Adrenal gland (tissue), 9 donors: ENCODE measurements at regions not wholly inside any gene's neighbourhood (a gene's known extent, or its start where the extent isn't known, plus 50 kb on each side); places are given as distances from the start of the nearest gene placed in this dataset.

Experiments
- DNase-seq, 7 donors: peaks; one replicate each; pipeline ENCODE4 v3.0.0-alpha.2; 2019 to 2020
- H3K27ac ChIP-seq, 5 donors: fragments of 200-600 bp; sonication (generic) in 4 of 5; 1 replicate in 3 of 5; 2 replicates in 2 of 5; pipeline versions ENCODE4 v1.5.1 to v1.8.0; 2016 to 2020; ENCODE audit warnings: mild to moderate bottlenecking in 1 of 5
- H3K27me3 ChIP-seq: fragments of 200-600 bp; 2 replicates; pipeline ENCODE4 v1.8.0; 2021
- H3K36me3 ChIP-seq, 2 donors: fragments of 200-600 bp; replicated peaks in 1 of 2; 1 replicate in 1 of 2; 2 replicates in 1 of 2; pipeline versions ENCODE4 v1.5.1 to v1.8.0; 2018 to 2022
- H3K4me1 ChIP-seq, 2 donors: fragments of 200-600 bp; replicated peaks in 1 of 2; 1 replicate in 1 of 2; 2 replicates in 1 of 2; pipeline versions ENCODE4 v1.5.1 to v1.8.0; 2018 to 2021
- H3K4me3 ChIP-seq, 4 donors: fragments of 200-600 bp; sonication (generic) in 3 of 4; one replicate each; pipeline ENCODE4 v1.5.1; 2016 to 2018
- H3K9me3 ChIP-seq, 3 donors: fragments of 200-600 bp; sonication (generic) in 1 of 3; replicated peaks in 1 of 3; 1 replicate in 2 of 3; 2 replicates in 1 of 3; pipeline versions ENCODE4 v1.5.1 to v1.8.0; 2016 to 2021
- POLR2A ChIP-seq, 2 donors: fragments of 450-650 bp; IDR thresholded peaks; one replicate each; pipeline ENCODE4 v1.6.1; 2017; ENCODE audit warnings: antibody characterized with exemption in 2 of 2, mild to moderate bottlenecking in 2 of 2, moderate library complexity in 1 of 2
- WGBS, 4 donors: extraction: QIAGEN DNeasy Blood & Tissue Kit in 2 of 4; methylation state at CpG; one replicate each; pipeline versions ENCODE4 v1.1.5 to v1.1.7; 2013 to 2017; 5-methylcytosine and 5-hydroxymethylcytosine counted together
- intact Hi-C, 2 donors: fragments of 100-400 bp; cut with DNase I; formaldehyde crosslinking; loops; one replicate each; pipeline versions ENCODE4 v1.14.1 to v1.15.0; 2022 to 2023
- TF ChIP-seq, protein P1 (sequence below), 6 experiments: fragments of 450-650 bp in 4 of 6; fragments of 200-600 bp in 2 of 6; sonication (generic) in 1 of 6; IDR thresholded peaks; 1 replicate in 5 of 6; 2 replicates in 1 of 6; pipeline versions ENCODE4 v1.5.1 to v1.8.0; 2016 to 2021; ENCODE audit warnings: antibody characterized with exemption in 6 of 6, mild to moderate bottlenecking in 2 of 6, moderate library complexity in 1 of 6
- donor health status: healthy with polysubstance abuse.
- donor health status: Bipolar disorder and iron deficiency.
- donor health status: DM: yes; HTN: yes; CAD: no.
- donor health status: DM: no; HTN: no; CAD: no.
- donor health status: DM: no; HTN: no; CAD: no.

DNA sequence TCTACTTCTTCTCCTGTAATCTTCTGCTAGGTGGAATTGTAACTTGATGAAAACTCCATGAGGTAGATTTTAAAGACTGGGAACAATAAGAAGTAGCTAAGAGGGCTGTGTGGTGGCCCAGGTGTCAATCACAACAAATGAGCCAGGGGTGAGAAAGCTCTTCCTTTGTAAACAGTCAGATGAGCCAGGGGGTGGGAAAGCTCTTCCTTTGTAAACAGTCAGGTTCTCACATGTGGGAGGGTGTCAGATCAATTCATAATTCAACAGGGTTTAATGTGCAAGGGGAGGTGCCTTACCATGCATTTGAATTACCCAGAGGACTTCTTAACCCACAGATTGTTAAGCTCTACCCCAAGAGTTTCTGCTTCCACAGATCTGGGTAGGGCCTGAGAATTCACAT is 312.4 kb upstream of the AUTS2 start:
- intact Hi-C loops = no loop called here
- no peak overlapping the region for H3K4me3 ChIP-seq
- no peak for DNase-seq
- no peak overlapping the region for H3K27ac ChIP-seq
- H3K4me1 ChIP-seq = no peaks in the 10 kb centered on the region
- TF ChIP-seq POLR2A (IDR thresholded peaks at IDR 0.05) = no peak
- TF ChIP-seq, protein P1, sequence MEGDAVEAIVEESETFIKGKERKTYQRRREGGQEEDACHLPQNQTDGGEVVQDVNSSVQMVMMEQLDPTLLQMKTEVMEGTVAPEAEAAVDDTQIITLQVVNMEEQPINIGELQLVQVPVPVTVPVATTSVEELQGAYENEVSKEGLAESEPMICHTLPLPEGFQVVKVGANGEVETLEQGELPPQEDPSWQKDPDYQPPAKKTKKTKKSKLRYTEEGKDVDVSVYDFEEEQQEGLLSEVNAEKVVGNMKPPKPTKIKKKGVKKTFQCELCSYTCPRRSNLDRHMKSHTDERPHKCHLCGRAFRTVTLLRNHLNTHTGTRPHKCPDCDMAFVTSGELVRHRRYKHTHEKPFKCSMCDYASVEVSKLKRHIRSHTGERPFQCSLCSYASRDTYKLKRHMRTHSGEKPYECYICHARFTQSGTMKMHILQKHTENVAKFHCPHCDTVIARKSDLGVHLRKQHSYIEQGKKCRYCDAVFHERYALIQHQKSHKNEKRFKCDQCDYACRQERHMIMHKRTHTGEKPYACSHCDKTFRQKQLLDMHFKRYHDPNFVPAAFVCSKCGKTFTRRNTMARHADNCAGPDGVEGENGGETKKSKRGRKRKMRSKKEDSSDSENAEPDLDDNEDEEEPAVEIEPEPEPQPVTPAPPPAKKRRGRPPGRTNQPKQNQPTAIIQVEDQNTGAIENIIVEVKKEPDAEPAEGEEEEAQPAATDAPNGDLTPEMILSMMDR (IDR thresholded peaks at IDR 0.05) = no peak
- peaks cover 0 to 3% (median 0%) of the 10 kb centered on the region in 3 donors for H3K9me3 ChIP-seq
- no peaks in the 10 kb centered on the region for H3K27me3 ChIP-seq
- H3K36me3 ChIP-seq = no peaks in the 10 kb centered on the region

DNA sequence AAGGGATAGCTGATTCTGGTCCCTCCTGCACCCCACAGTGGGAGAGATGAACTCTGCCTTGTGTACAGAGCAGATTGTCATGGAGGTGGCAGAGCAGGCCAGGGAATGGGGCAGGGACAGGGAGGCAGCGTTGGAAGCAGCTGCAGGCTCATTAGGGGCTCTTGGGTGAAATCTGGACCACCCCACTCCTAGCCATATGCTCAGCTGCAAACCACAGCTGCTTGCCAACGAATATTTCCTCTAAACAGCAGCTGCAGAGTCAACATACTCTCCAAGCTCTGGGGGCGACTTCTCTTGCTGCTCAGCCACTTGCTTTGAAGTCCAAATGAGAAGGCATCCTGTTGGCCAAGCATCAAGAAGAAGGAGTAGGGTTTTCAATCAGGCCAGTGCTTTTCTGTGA is 302.3 kb upstream of the AUTS2 start:
- Histone ChIP-seq H3K36me3 (no peaks in the 10 kb centered on the region), H3K9me3 (peaks cover 0 to 3% (median 0%) of the 10 kb centered on the region in 3 donors), H3K4me1 (no peaks in the 10 kb centered on the region), H3K27me3 (no peaks in the 10 kb centered on the region), H3K4me3 (no peak overlapping the region), H3K27ac (no peak overlapping the region)
- intact Hi-C loops = no loop called here
- no peak for DNase-seq
- WGBS, 4 donors = 60 to 74% (median 64%) methylated on average over 3 of the region's 3 CpGs
- no peak for TF ChIP-seq POLR2A (IDR thresholded peaks at IDR 0.05)
- TF ChIP-seq, protein P1 (IDR thresholded peaks at IDR 0.05) = no peak

DNA sequence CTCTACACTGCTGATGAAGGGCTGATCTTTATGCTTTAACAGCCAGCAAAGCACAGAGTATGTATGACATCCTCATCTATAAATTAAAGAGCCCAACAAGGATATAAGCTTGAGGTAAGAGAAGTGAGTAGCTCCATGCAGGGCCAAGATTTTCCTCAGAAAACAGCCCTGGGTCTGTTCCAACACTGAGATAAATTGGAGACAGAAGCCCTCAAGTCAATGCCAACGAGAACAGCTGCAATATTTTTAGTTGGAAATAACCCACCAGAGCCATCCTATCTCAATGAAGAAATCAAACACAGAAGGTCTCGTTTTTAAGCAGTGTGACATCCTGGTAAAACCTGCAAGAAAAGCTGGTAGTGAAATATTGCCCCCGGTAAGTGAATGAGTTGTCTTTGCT is 297.0 kb upstream of the AUTS2 start:
- no peaks in the 10 kb centered on the region for H3K27me3 ChIP-seq
- H3K4me1 ChIP-seq = no peaks in the 10 kb centered on the region
- no peak for DNase-seq
- H3K27ac ChIP-seq = no peak overlapping the region
- no peaks in the 10 kb centered on the region for H3K9me3 ChIP-seq
- 42 to 55% (median 49%) methylated on average over 3 of the region's 3 CpGs for WGBS, 4 donors
- no peak overlapping the region for H3K4me3 ChIP-seq
- intact Hi-C loops = no loop called here
- TF ChIP-seq, protein P1 (IDR thresholded peaks at IDR 0.05) = no peak
- no peak for TF ChIP-seq POLR2A (IDR thresholded peaks at IDR 0.05)
- no peaks in the 10 kb centered on the region for H3K36me3 ChIP-seq

DNA sequence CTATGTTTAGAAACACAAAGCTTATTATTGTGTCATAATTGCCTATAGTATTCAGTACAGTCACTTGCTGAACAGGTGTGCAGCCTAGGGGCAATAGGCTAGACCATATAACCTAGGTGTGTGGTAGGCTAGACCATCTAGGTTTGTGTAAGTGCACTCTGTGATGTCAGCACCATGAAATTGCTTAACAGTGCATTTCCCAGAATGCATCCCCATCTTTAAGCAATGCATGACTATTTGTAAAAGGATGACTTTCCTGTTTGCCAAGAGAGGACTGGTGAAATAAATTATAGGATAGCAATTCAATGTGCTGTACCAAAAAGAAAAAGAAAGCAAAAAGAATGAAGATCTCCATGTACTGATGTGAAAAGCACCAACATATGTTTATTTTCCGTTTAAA is 288.7 kb upstream of the AUTS2 start:
- intact Hi-C loops = no loop called here
- TF ChIP-seq, protein P1 (IDR thresholded peaks at IDR 0.05) = no peak
- no peak overlapping the region for H3K4me3 ChIP-seq
- H3K27ac ChIP-seq = no peak overlapping the region
- H3K27me3 ChIP-seq = no peaks in the 10 kb centered on the region
- H3K36me3 ChIP-seq = no peaks in the 10 kb centered on the region
- H3K4me1 ChIP-seq = no peaks in the 10 kb centered on the region
- no peaks in the 10 kb centered on the region for H3K9me3 ChIP-seq
- DNase-seq = no peak
- 63 to 95% (median 79%) methylated on average over 1 of the region's 1 CpG for WGBS, 4 donors
